GM12892 (cell line): ENCODE measurements at regions not wholly inside any gene's neighbourhood (a gene's known extent, or its start where the extent isn't known, plus 50 kb on each side); places are given as distances from the start of the nearest gene placed in this dataset.

Experiments
- POLR2A ChIP-seq: IDR thresholded peaks from 2 replicates; pipeline ENCODE4 v1.6.1; 2011; ENCODE audit warnings: low read depth, low read length, control low read depth
- POLR2AphosphoS5 ChIP-seq: IDR thresholded peaks from 2 replicates; pipeline ENCODE4 v1.6.1; 2011; ENCODE audit warnings: low read depth, low read length, control low read depth
- TAF1 ChIP-seq: IDR thresholded peaks from 2 replicates; pipeline ENCODE4 v1.6.1; 2011; ENCODE audit warnings: low read depth, mild to moderate bottlenecking, control low read depth, low read length, borderline replicate concordance

- TF ChIP-seq POLR2A (no peak), TAF1 (no peak), POLR2AphosphoS5 (no peak)
These were observed 52.5 kb upstream of the TAF1B start for GRCh38 chr2:9790702-9791225.
